CD4-positive, CD25-positive, alpha-beta regulatory T cell (primary cell): ENCODE measurements at regions not wholly inside any gene's neighbourhood (a gene's known extent, or its start where the extent isn't known, plus 50 kb on each side); places are given as distances from the start of the nearest gene placed in this dataset.

Experiments
- ATAC-seq, 2 donors: fragments of 150-1000 bp; cut with Tn5 transposase; one replicate each; pipeline ENCODE4 v1.10.0; 2021; ENCODE audit warnings: low read depth in 2 of 2, moderate number of reproducible peaks in 2 of 2, moderate library complexity in 1 of 2
- DNase-seq, 3 donors: peaks; one replicate each; pipeline versions ENCODE4 v3.0.0 to v3.0.0-alpha.2; 2012 to 2022; ENCODE audit warnings: mixed read lengths in 1 of 3
- H3K27ac ChIP-seq: one replicate; pipeline ENCODE4 v1.7.0; 2013; ENCODE audit warnings: mild to moderate bottlenecking, low read length; ENCODE audit not compliant: insufficient read depth, poor library complexity, severe bottlenecking
- H3K27me3 ChIP-seq: one replicate; pipeline ENCODE4 v1.7.0; 2013; ENCODE audit warnings: low read length; ENCODE audit not compliant: control insufficient read depth, insufficient read depth
- H3K36me3 ChIP-seq: one replicate; pipeline ENCODE4 v1.7.0; 2013; ENCODE audit warnings: mild to moderate bottlenecking, low read length, moderate library complexity; ENCODE audit not compliant: control insufficient read depth, insufficient read depth
- H3K4me1 ChIP-seq: 2 replicates; pipeline ENCODE4 v1.7.0; 2013; ENCODE audit warnings: mild to moderate bottlenecking, low read length; ENCODE audit not compliant: insufficient read depth, control insufficient read depth, poor library complexity, severe bottlenecking
- H3K4me3 ChIP-seq: one replicate; pipeline ENCODE4 v1.7.0; 2013; ENCODE audit warnings: low read depth, mild to moderate bottlenecking, low read length, moderate library complexity
- H3K9me3 ChIP-seq, 2 experiments: 1 replicate in 1 of 2; 2 replicates in 1 of 2; pipeline ENCODE4 v1.7.0; 2013; ENCODE audit warnings: low read length in 2 of 2, mild to moderate bottlenecking in 1 of 2, moderate library complexity in 1 of 2; ENCODE audit not compliant: control insufficient read depth in 2 of 2
- H3K27ac Mint-ChIP-seq, 3 donors: one replicate each; pipeline ENCODE4 v1.8.0; 2020 to 2022; ENCODE audit warnings: mild to moderate bottlenecking in 3 of 3, mixed read lengths in 3 of 3, moderate library complexity in 2 of 3
- H3K27me3 Mint-ChIP-seq: one replicate; pipeline ENCODE4 v1.8.0; 2022; ENCODE audit warnings: mild to moderate bottlenecking, mixed read lengths
- H3K36me3 Mint-ChIP-seq: one replicate; pipeline ENCODE4 v1.8.0; 2020; ENCODE audit warnings: mixed read lengths
- H3K4me1 Mint-ChIP-seq, 4 donors: one replicate each; pipeline ENCODE4 v1.8.0; 2020 to 2022; ENCODE audit warnings: mixed read lengths in 4 of 4, mild to moderate bottlenecking in 1 of 4
- H3K4me3 Mint-ChIP-seq, 4 donors: one replicate each; pipeline ENCODE4 v1.8.0; 2020 to 2022; ENCODE audit warnings: mild to moderate bottlenecking in 4 of 4, mixed read lengths in 4 of 4, moderate library complexity in 3 of 4
- H3K9me3 Mint-ChIP-seq, 7 donors: one replicate each; pipeline ENCODE4 v1.8.0; 2020 to 2022; ENCODE audit warnings: mixed read lengths in 7 of 7, mild to moderate bottlenecking in 3 of 7, moderate library complexity in 2 of 7

GRCh38 chr18:24630346-24630880, 170.0 kb downstream of the HRH4 start:
- peaks cover 0 to 5% (median 0%) of the 10 kb centered on the region in 7 donors for H3K9me3 Mint-ChIP-seq
- Histone ChIP-seq H3K27ac (no peak overlapping the region), H3K4me1 (no peaks in the 10 kb centered on the region), H3K4me3 (no peak overlapping the region), H3K36me3 (no peaks in the 10 kb centered on the region), H3K9me3 (no peaks in the 10 kb centered on the region), H3K27me3 (no peaks in the 10 kb centered on the region)
- H3K4me1 Mint-ChIP-seq: no peaks in the 10 kb centered on the region
- H3K27ac Mint-ChIP-seq: no peak overlapping the region
- H3K27me3 Mint-ChIP-seq: no peaks in the 10 kb centered on the region
- H3K4me3 Mint-ChIP-seq: no peak overlapping the region
- DNase-seq (no peak), ATAC-seq (no peak)
- no peaks in the 10 kb centered on the region for H3K36me3 Mint-ChIP-seq

DNA sequence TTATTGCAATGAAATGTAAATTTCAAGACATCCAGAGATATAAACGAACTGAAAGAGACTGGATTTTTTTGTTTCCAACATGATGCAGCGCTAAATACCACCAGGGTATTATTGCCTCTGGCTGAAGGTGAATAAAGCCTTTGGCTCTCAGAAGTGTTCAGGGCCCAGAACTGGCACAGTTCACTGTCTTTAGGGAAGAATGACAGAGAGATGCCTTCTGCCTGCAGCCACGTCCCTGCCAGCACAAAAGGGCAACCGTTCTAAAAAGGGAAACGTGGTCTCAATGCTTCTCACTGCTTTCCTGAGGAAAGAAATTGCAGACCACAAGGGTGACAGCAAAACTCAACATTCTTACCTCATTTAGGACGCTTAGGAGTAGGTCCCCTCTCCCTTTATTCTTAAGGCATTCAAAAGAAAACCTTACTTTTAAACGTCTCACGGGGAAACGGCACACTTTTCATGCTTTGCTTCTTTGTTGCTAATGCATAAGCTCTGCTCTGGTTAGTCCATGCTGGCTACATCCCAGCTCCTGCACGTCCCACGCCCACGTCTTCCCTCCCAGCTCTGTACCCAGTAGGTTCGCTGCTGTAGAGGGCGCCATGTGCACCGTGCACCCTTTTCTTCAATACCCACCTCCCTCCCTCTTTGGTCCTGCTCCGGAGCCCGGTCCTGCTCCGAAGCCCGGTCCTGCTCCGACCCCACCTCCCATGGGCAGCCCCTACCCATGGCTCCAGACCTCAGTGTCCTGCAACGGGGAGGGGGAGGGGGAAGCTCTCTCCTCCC, 171.0 kb downstream of the HRH4 start:
- no peak overlapping the region for H3K27ac ChIP-seq
- peaks cover 3% of the 10 kb centered on the region for H3K27me3 Mint-ChIP-seq
- H3K4me3 ChIP-seq: no peak overlapping the region
- no peaks in the 10 kb centered on the region for H3K9me3 ChIP-seq
- H3K9me3 Mint-ChIP-seq: peaks cover 0 to 2% (median 0%) of the 10 kb centered on the region in 7 donors
- H3K36me3 ChIP-seq: no peaks in the 10 kb centered on the region
- H3K27me3 ChIP-seq: no peaks in the 10 kb centered on the region
- H3K4me1 ChIP-seq: no peaks in the 10 kb centered on the region
- H3K4me3 Mint-ChIP-seq: no peak overlapping the region
- H3K36me3 Mint-ChIP-seq: no peaks in the 10 kb centered on the region
- H3K27ac Mint-ChIP-seq: no peak overlapping the region
- no peaks in the 10 kb centered on the region for H3K4me1 Mint-ChIP-seq
- no peak for DNase-seq
- no peak for ATAC-seq

DNA sequence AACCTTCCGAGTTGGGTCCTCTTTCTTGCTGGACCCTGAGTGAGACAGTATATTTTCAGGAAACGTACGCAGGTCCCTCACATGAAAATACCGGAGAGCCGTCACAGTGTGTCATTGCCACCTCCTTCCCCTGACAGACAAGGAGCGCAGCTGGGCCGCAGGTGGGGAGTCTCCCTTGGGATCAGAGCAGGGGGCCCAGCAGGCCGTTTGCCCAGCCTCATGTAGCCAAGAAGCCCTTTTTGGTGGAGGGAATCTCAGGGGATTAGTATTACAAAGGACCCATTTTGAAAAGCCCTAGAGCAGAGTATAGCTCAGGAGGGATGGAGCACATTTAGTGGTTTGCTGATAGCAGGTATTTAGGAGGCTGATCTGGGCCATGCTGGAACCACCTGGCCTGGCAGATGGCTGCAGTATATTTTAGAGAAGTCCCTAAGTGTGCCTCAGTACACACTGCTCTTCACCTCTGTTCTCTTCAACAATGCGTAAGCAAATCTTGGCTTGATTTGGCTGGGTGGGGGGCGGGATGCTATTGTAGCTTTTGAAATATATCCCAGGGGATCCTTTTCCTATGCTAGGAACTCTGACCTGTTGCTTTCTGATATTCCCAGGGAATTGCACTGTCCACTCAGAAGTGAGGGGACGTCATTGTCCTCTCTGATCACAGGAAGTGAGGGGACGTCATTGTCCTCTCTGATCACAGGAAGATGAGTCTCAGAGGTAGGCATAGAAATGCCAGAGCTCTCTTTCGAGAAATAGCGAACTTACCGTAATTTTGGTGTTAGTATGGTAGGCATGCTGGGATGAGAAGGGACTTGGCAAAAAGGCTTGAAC, 171.9 kb downstream of the HRH4 start:
- no peak for ATAC-seq
- Mint-ChIP-seq H3K36me3 (no peaks in the 10 kb centered on the region), H3K4me1 (no peaks in the 10 kb centered on the region), H3K27me3 (peaks cover 4% of the 10 kb centered on the region), H3K27ac (no peak overlapping the region), H3K4me3 (no peak overlapping the region), H3K9me3 (peaks cover 0 to 4% (median 0%) of the 10 kb centered on the region in 7 donors)
- H3K9me3 ChIP-seq: no peaks in the 10 kb centered on the region
- H3K27me3 ChIP-seq: no peaks in the 10 kb centered on the region
- no peak overlapping the region for H3K27ac ChIP-seq
- DNase-seq: no peak
- H3K4me1 ChIP-seq: no peaks in the 10 kb centered on the region
- no peak overlapping the region for H3K4me3 ChIP-seq
- no peaks in the 10 kb centered on the region for H3K36me3 ChIP-seq

DNA sequence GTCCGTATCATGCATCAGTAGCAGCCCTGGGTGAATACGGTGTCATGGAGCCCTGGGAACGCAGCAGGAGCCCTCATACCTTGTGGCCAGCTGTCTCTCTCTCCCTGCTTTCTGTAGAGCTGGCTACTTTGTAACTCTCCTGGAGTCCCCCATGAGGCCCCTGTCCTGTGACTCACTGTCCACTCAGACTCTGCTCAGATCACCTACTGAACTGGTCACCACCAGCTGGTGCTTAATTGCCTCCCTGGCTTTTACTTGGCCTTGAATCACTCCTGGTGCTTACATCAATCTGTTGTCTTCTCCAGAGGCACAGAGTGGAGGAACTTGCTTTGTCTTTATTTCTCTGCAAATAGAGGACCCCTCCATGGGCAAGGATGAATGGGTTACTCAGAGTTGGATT, 172.7 kb downstream of the HRH4 start:
- Mint-ChIP-seq H3K4me3 (no peak overlapping the region), H3K36me3 (no peaks in the 10 kb centered on the region), H3K27me3 (peaks cover 4% of the 10 kb centered on the region), H3K9me3 (peaks cover 0 to 6% (median 0%) of the 10 kb centered on the region in 7 donors), H3K27ac (no peak overlapping the region), H3K4me1 (no peaks in the 10 kb centered on the region)
- no peak overlapping the region for H3K4me3 ChIP-seq
- no peaks in the 10 kb centered on the region for H3K36me3 ChIP-seq
- no peak for ATAC-seq
- no peak overlapping the region for H3K27ac ChIP-seq
- no peak for DNase-seq
- no peaks in the 10 kb centered on the region for H3K27me3 ChIP-seq
- H3K9me3 ChIP-seq: no peaks in the 10 kb centered on the region
- no peaks in the 10 kb centered on the region for H3K4me1 ChIP-seq

DNA sequence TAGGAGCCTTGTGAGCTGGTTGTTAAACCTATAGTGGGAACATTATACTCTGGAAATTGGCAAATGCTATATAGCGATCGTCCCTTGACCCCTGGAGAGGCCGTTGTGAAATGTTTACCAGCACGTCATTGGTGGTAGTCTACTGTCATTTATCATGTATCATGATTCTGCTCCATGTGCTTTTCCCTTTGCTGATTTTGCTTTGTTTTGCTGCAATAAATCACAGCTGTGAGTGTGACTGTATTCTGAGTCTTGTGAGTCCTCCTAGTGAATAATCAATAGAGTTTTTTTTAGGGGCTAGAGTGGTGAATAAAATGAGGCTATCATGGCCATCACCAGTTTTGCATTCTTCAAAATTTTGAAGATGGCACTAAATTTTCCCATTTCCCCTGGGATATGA, 189.1 kb downstream of the HRH4 start:
- peaks cover 0 to 5% (median 1%) of the 10 kb centered on the region in 7 donors for H3K9me3 Mint-ChIP-seq
- no peak overlapping the region for H3K27ac ChIP-seq
- H3K27me3 Mint-ChIP-seq: peaks cover 4% of the 10 kb centered on the region
- no peak overlapping the region for H3K27ac Mint-ChIP-seq
- no peaks in the 10 kb centered on the region for H3K4me1 ChIP-seq
- ATAC-seq: no peak
- no peak overlapping the region for H3K4me3 Mint-ChIP-seq
- H3K36me3 ChIP-seq: no peaks in the 10 kb centered on the region
- no peaks in the 10 kb centered on the region for H3K4me1 Mint-ChIP-seq
- H3K27me3 ChIP-seq: no peaks in the 10 kb centered on the region
- peaks cover 3% of the 10 kb centered on the region for H3K36me3 Mint-ChIP-seq
- H3K9me3 ChIP-seq: no peaks in the 10 kb centered on the region
- no peak for DNase-seq
- no peak overlapping the region for H3K4me3 ChIP-seq

DNA sequence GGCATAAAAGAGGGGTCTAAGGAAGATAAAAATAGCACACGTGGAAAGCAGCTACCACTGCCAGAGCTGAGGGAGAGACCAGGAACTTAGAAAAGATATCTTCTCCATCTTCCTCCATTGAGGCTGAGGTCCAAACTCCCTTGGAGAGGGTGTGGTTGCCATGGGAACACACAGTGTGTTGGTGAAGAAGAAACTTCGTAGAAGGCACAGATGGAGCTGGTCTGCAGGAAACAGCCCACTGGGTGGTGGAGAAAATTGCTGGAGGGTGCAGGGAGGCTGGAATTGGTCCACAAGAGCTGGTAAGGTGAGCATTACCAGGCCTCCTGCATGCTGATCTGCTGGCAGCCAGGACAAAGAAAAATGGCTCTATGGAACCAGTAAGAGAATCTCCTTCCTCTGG, 191.0 kb downstream of the HRH4 start:
- no peak overlapping the region for H3K27ac Mint-ChIP-seq
- no peaks in the 10 kb centered on the region for H3K36me3 ChIP-seq
- H3K27me3 ChIP-seq: no peaks in the 10 kb centered on the region
- no peak for ATAC-seq
- no peaks in the 10 kb centered on the region for H3K9me3 ChIP-seq
- H3K27me3 Mint-ChIP-seq: peaks cover 5% of the 10 kb centered on the region
- H3K27ac ChIP-seq: no peak overlapping the region
- peaks cover 3% of the 10 kb centered on the region for H3K36me3 Mint-ChIP-seq
- H3K9me3 Mint-ChIP-seq: peaks cover 0 to 7% (median 0%) of the 10 kb centered on the region in 7 donors
- no peak overlapping the region for H3K4me3 Mint-ChIP-seq
- H3K4me1 ChIP-seq: no peaks in the 10 kb centered on the region
- H3K4me1 Mint-ChIP-seq: no peaks in the 10 kb centered on the region
- DNase-seq: no peak
- H3K4me3 ChIP-seq: no peak overlapping the region

DNA sequence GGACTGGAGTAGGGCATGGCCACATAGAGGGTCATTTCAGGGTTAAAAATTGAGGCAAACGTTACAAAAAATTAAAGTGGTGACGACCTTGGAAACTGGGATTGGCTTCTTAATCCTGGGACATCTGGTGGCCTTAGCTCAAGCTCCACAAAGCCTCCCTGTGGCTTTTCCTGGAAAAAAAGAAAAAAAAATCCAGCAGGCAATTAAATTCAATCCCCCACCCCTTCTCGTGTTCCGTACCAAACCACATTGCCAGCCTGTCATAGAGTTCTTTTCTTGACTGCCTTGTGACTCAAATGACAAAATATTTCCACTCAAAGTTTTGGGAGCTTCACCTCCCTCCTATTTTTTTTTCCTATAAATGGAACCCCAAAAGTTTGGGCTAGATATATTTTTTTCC, 195.6 kb downstream of the HRH4 start:
- Histone ChIP-seq H3K9me3 (no peaks in the 10 kb centered on the region), H3K27ac (no peak overlapping the region), H3K27me3 (peaks cover 2% of the 10 kb centered on the region), H3K4me1 (no peaks in the 10 kb centered on the region), H3K36me3 (no peaks in the 10 kb centered on the region), H3K4me3 (no peak overlapping the region)
- H3K27me3 Mint-ChIP-seq: peaks cover 21% of the 10 kb centered on the region
- DNase-seq: no peak
- peaks cover 3% of the 10 kb centered on the region for H3K36me3 Mint-ChIP-seq
- no peak overlapping the region for H3K27ac Mint-ChIP-seq
- H3K4me1 Mint-ChIP-seq: peaks cover 0 to 15% (median 12%) of the 10 kb centered on the region in 4 donors
- no peak for ATAC-seq
- no peak overlapping the region for H3K4me3 Mint-ChIP-seq
- peaks cover 0 to 7% (median 0%) of the 10 kb centered on the region in 7 donors for H3K9me3 Mint-ChIP-seq
